HG03196 (cell line): ENCODE measurements at regions not wholly inside any gene's neighbourhood (a gene's known extent, or its start where the extent isn't known, plus 50 kb on each side); places are given as distances from the start of the nearest gene placed in this dataset.
"Not testable (repeated sequence)": the region's sequence is repeated elsewhere in the genome, so short reads cannot be mapped to it uniquely, and the experiment has no call there.

Source experiments
- ATAC-seq: cut with Tn5 transposase; IDR thresholded peaks from one replicate; pipeline ENCODE4 v1.9.1; 2021; ENCODE audit not compliant: unreplicated experiment

DNA sequence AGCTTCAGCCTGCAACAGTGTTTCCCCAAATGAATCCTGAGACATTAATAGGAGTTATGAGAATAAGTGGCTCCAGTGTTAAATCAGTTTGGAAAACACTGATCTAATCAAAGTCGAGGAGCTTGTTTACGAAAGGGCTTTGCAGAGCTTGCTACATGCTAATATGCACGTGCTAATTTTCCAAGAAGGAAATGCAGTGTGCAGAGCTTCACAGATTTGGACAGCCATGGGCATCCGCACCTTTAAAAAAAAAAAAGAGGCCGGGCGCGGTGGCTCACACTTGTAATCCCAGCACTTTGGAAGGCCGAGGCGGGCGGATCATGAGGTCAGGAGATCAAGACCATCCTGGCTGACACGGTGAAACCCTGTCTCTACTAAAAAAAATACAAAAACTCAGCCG, 79.7 kb upstream of the LMO2 start:
- not testable (repeated sequence) for ATAC-seq

- ATAC-seq: no peak
Observed at GRCh38 chr11:33970984-33971466, 79.1 kb upstream of the LMO2 start.

DNA sequence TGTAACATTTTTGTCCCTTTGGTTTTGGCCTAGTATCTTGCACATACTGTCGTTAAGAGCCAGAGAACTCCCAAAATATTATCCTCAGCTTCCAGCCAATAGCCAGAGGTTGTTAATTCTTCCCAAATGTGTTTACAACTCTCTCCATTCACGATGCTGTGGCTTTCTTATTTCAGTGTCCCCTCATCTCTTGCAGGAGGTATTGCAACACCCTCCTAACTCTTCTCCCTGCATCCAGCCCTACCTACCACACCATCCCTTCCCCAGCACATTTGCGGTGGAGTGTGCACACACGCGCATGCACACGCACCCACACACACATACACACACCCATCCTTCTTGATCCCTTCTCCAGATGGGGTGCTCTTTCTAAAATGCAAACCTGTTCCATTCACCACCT, 75.6 kb upstream of the LMO2 start:
- ATAC-seq: no peak

DNA sequence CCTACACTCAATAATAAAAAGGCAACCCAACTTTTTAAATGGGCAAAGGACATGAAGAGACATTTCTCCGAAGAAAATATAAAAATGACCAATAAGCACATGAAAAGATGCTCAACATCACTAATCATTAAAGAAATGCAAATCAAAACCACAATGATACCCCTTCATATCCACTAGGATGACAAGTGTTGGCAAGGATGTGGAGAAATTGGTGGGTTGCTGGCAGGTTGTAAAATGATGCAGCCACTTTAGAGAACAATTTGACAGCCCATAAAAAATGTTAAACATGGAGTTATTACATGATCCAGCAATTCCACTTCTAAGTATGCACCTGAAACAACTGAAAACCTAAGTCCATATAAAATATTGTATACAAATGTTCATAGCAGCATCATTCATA, 73.2 kb upstream of the LMO2 start:
- no peak for ATAC-seq

- ATAC-seq: no peak
Observed at GRCh38 chr11:33959855-33960400, 68.1 kb upstream of the LMO2 start.

DNA sequence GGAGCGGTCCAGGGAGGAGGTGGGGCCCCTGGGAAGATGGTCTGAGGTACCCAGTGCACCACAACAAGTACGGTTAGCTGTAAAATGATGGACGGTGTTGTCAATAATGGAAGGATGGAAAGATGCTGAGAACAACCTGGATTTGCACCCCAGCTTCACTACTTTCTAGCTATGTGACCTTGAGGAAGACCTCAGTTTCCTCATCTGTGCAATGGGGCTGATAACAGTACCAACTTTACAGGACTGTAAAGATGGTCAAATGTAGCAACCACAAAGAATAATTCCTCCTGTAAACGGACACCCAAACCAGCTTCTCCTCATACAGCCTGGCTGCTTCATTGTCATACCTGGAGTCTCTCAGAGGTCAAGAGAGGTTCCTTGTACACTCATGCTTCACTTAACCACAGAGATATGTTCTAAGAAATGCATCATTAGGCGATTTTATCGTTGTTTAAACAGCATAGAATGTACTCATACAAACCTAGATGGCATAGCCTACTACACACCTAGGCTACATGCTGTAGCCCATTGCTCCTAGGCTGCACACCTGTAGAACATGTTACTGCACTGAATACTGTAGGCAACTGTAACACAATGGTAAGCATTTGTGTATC, 65.5 kb upstream of the LMO2 start:
- no peak for ATAC-seq

GRCh38 chr11:33956611-33957010, 64.7 kb upstream of the LMO2 start:
- no peak for ATAC-seq

- ATAC-seq: no peak
Observed at GRCh38 chr11:33953289-33953688, 61.4 kb upstream of the LMO2 start.

DNA sequence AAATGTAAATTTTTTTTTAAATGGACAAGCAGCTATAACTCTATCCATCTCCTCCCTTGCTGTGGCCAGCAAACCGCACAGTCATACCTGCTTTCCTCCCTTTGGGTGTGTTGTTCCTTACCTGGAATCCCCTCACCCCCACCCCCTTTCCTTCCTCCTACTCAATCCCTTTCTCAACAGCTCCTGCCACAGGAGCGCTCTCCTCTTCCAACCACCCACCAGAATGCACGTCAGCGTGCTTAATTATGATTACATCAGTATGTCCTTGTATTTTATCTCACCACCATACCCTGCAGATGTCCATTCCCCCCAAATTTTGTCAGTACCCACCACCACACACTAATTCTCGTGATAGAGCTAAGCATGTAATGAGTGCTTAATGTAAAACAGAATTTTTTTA, 60.9 kb upstream of the LMO2 start:
- no peak for ATAC-seq

DNA sequence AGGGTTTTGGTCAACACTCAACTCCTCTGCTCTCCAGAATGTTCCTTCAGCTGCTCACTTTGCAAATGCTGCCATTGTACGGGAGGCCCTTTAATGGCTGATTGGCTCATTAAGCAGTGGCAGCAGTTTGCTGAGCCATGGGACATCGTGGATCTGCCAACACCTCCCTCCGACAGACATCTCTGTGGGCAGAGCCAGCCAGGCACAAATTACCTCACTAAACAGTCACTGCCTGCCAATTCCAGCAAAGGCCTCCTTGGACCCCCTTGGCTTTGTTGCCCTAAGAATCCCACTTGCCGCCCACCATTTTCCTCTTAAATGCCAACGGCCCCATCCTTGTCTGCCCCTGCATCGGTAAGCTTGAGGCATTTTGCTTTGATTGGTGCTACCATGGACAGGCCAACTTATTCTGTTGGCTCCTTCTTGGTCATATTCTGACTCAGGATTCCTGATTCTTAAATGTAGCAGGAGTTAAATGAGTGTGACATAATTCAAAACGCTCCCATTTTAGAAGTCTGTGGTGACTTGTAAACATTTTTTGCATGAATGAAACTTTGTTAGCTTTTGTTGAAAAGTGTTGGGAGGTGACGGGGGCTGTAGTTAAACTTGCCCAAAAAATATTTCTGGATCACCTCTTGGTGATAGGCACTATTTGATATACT, 57.5 kb upstream of the LMO2 start:
- no peak for ATAC-seq

GRCh38 chr11:33948494-33948893, 56.6 kb upstream of the LMO2 start:
- no peak for ATAC-seq

- not testable (repeated sequence) for ATAC-seq
Observed at GRCh38 chr11:33947918-33948317, 56.0 kb upstream of the LMO2 start.

DNA sequence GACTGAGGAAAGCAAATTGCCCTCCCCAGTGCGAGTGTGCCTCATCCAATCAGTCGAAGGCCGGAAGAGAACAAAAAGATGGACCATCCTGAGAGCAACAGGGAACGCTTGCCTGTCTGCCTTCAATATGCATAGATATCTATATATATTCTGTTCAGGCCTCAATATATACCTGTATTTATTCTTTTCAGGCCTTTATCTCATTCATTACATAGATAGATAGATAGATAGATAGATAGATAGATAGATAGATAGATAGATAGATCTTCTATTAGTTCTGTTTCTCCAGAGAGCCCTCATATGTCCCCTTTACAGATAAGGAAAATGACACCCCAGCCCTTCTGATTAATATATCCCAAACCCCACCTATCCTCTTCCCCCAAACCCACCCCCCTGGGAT, 55.1 kb upstream of the LMO2 start:
- ATAC-seq: no peak

- ATAC-seq: no peak
Observed at GRCh38 chr11:33945481-33946268, 53.8 kb upstream of the LMO2 start.

DNA sequence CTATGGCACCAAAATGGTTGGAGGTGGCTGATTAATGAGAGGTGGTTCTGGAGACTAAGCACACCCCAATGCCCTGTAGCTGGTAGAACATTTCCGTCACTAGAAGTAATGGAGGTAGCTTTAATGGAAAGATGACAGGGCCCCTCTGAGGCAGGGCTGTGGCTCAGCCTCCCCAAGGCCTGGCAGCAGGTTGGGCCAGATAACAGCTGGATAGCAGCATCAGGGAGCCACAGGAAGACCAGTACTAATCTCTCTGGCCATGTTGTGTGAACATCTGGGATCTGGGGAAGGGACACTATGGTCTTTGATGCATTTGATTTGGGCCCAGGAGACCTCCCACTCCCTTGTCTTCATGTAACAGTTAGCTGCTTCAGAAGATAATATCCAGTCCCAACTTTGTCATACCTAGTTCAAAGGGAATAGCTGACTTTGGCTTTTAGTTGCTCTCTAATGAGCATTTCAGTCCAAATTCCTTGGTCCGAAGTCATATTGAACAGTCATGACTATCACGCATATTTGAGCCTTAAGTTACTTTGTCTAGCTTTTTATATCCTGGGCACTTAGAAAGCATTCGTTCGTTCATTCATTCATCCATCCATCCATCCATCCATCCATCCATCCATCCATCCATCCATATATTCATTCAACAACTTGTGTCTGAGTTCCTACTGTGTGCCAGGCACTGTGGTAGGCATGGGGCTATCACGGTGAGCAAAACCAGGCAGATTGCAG, 53.0 kb upstream of the LMO2 start:
- no peak for ATAC-seq

- no peak for ATAC-seq
Observed at GRCh38 chr11:33944345-33944692, 52.4 kb upstream of the LMO2 start.

DNA sequence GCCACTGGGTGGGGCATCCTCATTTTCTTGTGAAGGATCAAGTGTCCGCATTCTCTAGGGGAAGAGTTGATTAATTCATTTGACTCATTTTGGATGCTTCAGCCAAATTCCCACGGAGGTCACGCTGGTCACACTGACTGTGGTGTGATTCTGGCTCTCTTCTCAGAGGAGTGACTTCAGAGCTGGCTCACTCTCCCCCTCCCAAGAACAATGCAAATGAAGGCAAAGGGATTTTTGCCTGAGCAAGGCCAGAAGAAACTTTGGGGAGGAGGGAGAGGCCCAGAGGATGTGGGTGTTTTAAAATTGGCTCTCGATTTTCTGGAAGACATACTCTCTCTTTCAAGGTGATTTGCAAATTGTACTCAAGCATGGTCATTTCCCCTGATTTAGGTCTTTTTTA, 51.1 kb upstream of the LMO2 start:
- peak; percentile 64 for ATAC-seq

DNA sequence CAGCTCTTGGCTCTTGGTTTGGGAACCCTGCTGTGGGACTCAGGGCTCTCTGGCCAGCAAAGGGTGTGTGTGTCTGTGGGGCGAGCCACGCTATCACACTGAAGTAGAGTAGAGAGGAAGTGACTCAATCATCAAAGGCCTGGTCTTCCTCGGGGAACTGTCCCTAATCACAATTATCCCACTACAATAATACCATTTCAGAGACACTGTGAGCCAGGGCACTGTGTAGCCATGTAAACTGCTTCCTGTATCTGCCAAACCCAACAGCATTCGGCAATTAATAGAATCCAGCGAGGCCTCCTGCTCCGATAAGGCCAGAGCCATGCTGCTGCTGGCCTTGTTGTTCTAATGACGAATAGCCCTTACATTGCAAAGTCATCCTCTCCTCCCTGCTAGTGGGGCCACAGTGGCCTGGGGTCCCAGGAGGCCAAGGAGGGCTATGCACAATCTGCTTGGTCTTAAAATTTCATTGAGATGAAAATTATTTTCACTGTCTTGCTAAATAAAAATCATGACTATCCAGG, 49.8 kb upstream of the LMO2 start:
- no peak for ATAC-seq
